ENCODE measurements at regions not wholly inside any gene's neighbourhood (a gene's known extent, or its start where the extent isn't known, plus 50 kb on each side); places are given as distances from the start of the nearest gene placed in this dataset.
"Not testable (repeated sequence)": the region's sequence is repeated elsewhere in the genome, so short reads cannot be mapped to it uniquely, and the experiment has no call there.

- no peak for DNase-seq (ENCODE audit: low spot score)
These were observed 459.0 kb downstream of the XYLT1 start for GRCh38 chr16:17011712-17012111.

- no peak for DNase-seq (ENCODE audit: low spot score)
These were observed 457.7 kb downstream of the XYLT1 start for GRCh38 chr16:17013038-17013437.

- DNase-seq (ENCODE audit: low spot score): no peak
These were observed 456.2 kb downstream of the XYLT1 start for GRCh38 chr16:17014484-17015121.

GRCh38 chr16:17015702-17016101 lies 455.1 kb downstream of the XYLT1 start:
- no peak for DNase-seq (ENCODE audit: low spot score)

- DNase-seq (ENCODE audit: low spot score): no peak
These were observed 453.3 kb downstream of the XYLT1 start for GRCh38 chr16:17017442-17017841.

- DNase-seq (ENCODE audit: low spot score): no peak
These were observed 452.2 kb downstream of the XYLT1 start for GRCh38 chr16:17018585-17018939.

- no peak for DNase-seq (ENCODE audit: low spot score)
These were observed 451.4 kb downstream of the XYLT1 start for GRCh38 chr16:17019366-17019765.

- DNase-seq (ENCODE audit: low spot score): no peak
These were observed 447.2 kb downstream of the XYLT1 start for GRCh38 chr16:17023606-17024005.

- no peak for DNase-seq (ENCODE audit: low spot score)
These were observed 446.2 kb downstream of the XYLT1 start for GRCh38 chr16:17024514-17024913.

- no peak for DNase-seq (ENCODE audit: low spot score)
These were observed 444.0 kb downstream of the XYLT1 start for GRCh38 chr16:17026600-17027242.

- no peak for DNase-seq (ENCODE audit: low spot score)
These were observed 443.2 kb downstream of the XYLT1 start for GRCh38 chr16:17027488-17028129.

GRCh38 chr16:17029602-17030350 lies 441.0 kb downstream of the XYLT1 start:
- no peak for DNase-seq (ENCODE audit: low spot score)

GRCh38 chr16:17031484-17032268 lies 439.1 kb downstream of the XYLT1 start:
- no peak for DNase-seq (ENCODE audit: low spot score)

GRCh38 chr16:17032332-17032731 lies 438.4 kb downstream of the XYLT1 start:
- DNase-seq (ENCODE audit: low spot score): no peak

- DNase-seq (ENCODE audit: low spot score): no peak
These were observed 436.1 kb downstream of the XYLT1 start for GRCh38 chr16:17034477-17035252.

GRCh38 chr16:17037499-17037898 lies 433.3 kb downstream of the XYLT1 start:
- no peak for DNase-seq (ENCODE audit: low spot score)

GRCh38 chr16:17038415-17038814 lies 432.3 kb downstream of the XYLT1 start:
- no peak for DNase-seq (ENCODE audit: low spot score)

- DNase-seq (ENCODE audit: low spot score): not testable (repeated sequence)
These were observed 421.7 kb downstream of the XYLT1 start for GRCh38 chr16:17049109-17049508.

GRCh38 chr16:17050468-17050867 lies 420.3 kb downstream of the XYLT1 start:
- no peak for DNase-seq (ENCODE audit: low spot score)

Measured in NAMALWA (cell line).